HFF-Myc (cell line): ENCODE measurements at regions not wholly inside any gene's neighbourhood (a gene's known extent, or its start where the extent isn't known, plus 50 kb on each side); places are given as distances from the start of the nearest gene placed in this dataset.
"Not testable (repeated sequence)": the region's sequence is repeated elsewhere in the genome, so short reads cannot be mapped to it uniquely, and the experiment has no call there.

Source experiments
- DNase-seq: peaks from one replicate; pipeline ENCODE4 v3.0.0-alpha.2; 2011; ENCODE audit warnings: low read depth; ENCODE audit errors: extremely low read depth
- H3K4me3 ChIP-seq: replicated peaks from 2 replicates; pipeline ENCODE4 v1.5.1; 2011; ENCODE audit warnings: low read depth, mild to moderate bottlenecking, control low read depth, low read length
- CTCF ChIP-seq: IDR thresholded peaks from 2 replicates; pipeline ENCODE4 v1.5.1; 2012; ENCODE audit warnings: mild to moderate bottlenecking, low read depth, low read length, control low read depth; ENCODE audit errors: missing control alignments

GRCh38 chrX:44785652-44786051 lies 58.2 kb upstream of the DUSP21 start:
- no peak for DNase-seq
- no peak for TF ChIP-seq CTCF
- H3K4me3 ChIP-seq = no peak overlapping the region

GRCh38 chrX:44784241-44784640 lies 59.6 kb upstream of the DUSP21 start:
- DNase-seq = no peak
- TF ChIP-seq CTCF = no peak
- no peak overlapping the region for H3K4me3 ChIP-seq

GRCh38 chrX:44778254-44778653 lies 65.6 kb upstream of the DUSP21 start:
- TF ChIP-seq CTCF = no peak
- H3K4me3 ChIP-seq = no peak overlapping the region
- no peak for DNase-seq

- no peak for TF ChIP-seq CTCF
- no peak for DNase-seq
Measured at GRCh38 chrX:44775726-44776125, 68.1 kb upstream of the DUSP21 start.

GRCh38 chrX:44774066-44774465 lies 69.8 kb upstream of the DUSP21 start:
- DNase-seq, H3K4me3 ChIP-seq: not testable (repeated sequence)

More at GRCh38 chrX:44775726-44776125, 68.1 kb upstream of the DUSP21 start:
- H3K4me3 ChIP-seq = no peak overlapping the region

- TF ChIP-seq CTCF = no peak
- no peak overlapping the region for H3K4me3 ChIP-seq
- DNase-seq = no peak
Measured at GRCh38 chrX:44770121-44770520, 73.7 kb upstream of the DUSP21 start.

- no peak for TF ChIP-seq CTCF
- H3K4me3 ChIP-seq = no peak overlapping the region
- no peak for DNase-seq
Measured at GRCh38 chrX:44767308-44767707, 76.5 kb upstream of the DUSP21 start.
